WERI-Rb-1 (cell line): ENCODE measurements at regions not wholly inside any gene's neighbourhood (a gene's known extent, or its start where the extent isn't known, plus 50 kb on each side); places are given as distances from the start of the nearest gene placed in this dataset.
"Not testable (repeated sequence)": the region's sequence is repeated elsewhere in the genome, so short reads cannot be mapped to it uniquely, and the experiment has no call there.

Experiments
- DNase-seq: peaks from one replicate; pipeline ENCODE4 v3.0.0-alpha.2; 2020
- H3K27ac ChIP-seq: fragments of 250-450 bp; sonication (Bioruptor Pico); 2 replicates; pipeline ENCODE4 v1.5.1; 2020; ENCODE audit warnings: mild to moderate bottlenecking, moderate library complexity
- H3K27me3 ChIP-seq: fragments of 250-450 bp; sonication (Bioruptor Pico); 2 replicates; pipeline ENCODE4 v1.5.1; 2021; ENCODE audit warnings: mild to moderate bottlenecking, low read depth, moderate library complexity; ENCODE audit not compliant: insufficient read depth, severe bottlenecking
- H3K36me3 ChIP-seq: fragments of 250-450 bp; sonication (Bioruptor Pico); 2 replicates; pipeline ENCODE4 v1.5.1; 2020; ENCODE audit warnings: mild to moderate bottlenecking, moderate library complexity
- H3K4me3 ChIP-seq: 2 replicates; pipeline ENCODE4 v1.5.1; 2011; ENCODE audit warnings: low read depth, mild to moderate bottlenecking, control low read depth, low read length
- H3K9me3 ChIP-seq: fragments of 250-450 bp; sonication (Bioruptor Pico); 2 replicates; pipeline ENCODE4 v1.5.1; 2021; ENCODE audit warnings: mild to moderate bottlenecking, moderate library complexity; ENCODE audit not compliant: severe bottlenecking
- CTCF ChIP-seq: IDR thresholded peaks from 2 replicates; pipeline ENCODE4 v1.5.1; 2011; ENCODE audit warnings: low read depth, mild to moderate bottlenecking, control low read depth, inconsistent platforms, low read length

- no peak for TF ChIP-seq CTCF
- DNase-seq, result no peak
- Histone ChIP-seq H3K27ac (no peak overlapping the region), H3K9me3 (no peaks in the 10 kb centered on the region), H3K36me3 (no peaks in the 10 kb centered on the region), H3K4me3 (no peak overlapping the region), H3K27me3 (no peaks in the 10 kb centered on the region)
Measured at GRCh38 chr7:12002428-12002827, 170.4 kb upstream of the THSD7A start.

GRCh38 chr7:12004581-12004980 is 172.6 kb upstream of the THSD7A start:
- TF ChIP-seq CTCF, result no peak
- no peak for DNase-seq
- no peak overlapping the region for H3K4me3 ChIP-seq
- no peaks in the 10 kb centered on the region for H3K27me3 ChIP-seq
- no peaks in the 10 kb centered on the region for H3K9me3 ChIP-seq
- H3K36me3 ChIP-seq, result no peaks in the 10 kb centered on the region
- H3K27ac ChIP-seq, result no peak overlapping the region

- no peaks in the 10 kb centered on the region for H3K27me3 ChIP-seq
- H3K27ac ChIP-seq, result no peak overlapping the region
- DNase-seq, result no peak
- no peak for TF ChIP-seq CTCF
- no peaks in the 10 kb centered on the region for H3K36me3 ChIP-seq
- H3K4me3 ChIP-seq, result no peak overlapping the region
- H3K9me3 ChIP-seq, result no peaks in the 10 kb centered on the region
Measured at GRCh38 chr7:12007576-12007975, 175.6 kb upstream of the THSD7A start.

GRCh38 chr7:12013983-12014382 is 182.0 kb upstream of the THSD7A start:
- no peak for DNase-seq
- no peaks in the 10 kb centered on the region for H3K27me3 ChIP-seq
- H3K9me3 ChIP-seq, result no peaks in the 10 kb centered on the region
- no peak overlapping the region for H3K4me3 ChIP-seq
- H3K27ac ChIP-seq, result no peak overlapping the region
- H3K36me3 ChIP-seq, result no peaks in the 10 kb centered on the region
- TF ChIP-seq CTCF, result no peak

- no peak for TF ChIP-seq CTCF
- Histone ChIP-seq H3K27me3 (no peaks in the 10 kb centered on the region), H3K36me3 (no peaks in the 10 kb centered on the region), H3K9me3 (no peaks in the 10 kb centered on the region), H3K27ac (no peak overlapping the region), H3K4me3 (no peak overlapping the region)
- no peak for DNase-seq
Measured at GRCh38 chr7:12016439-12016838, 184.4 kb upstream of the THSD7A start.

- Histone ChIP-seq H3K4me3 (no peak overlapping the region), H3K9me3 (no peaks in the 10 kb centered on the region), H3K27ac (no peak overlapping the region), H3K27me3 (no peaks in the 10 kb centered on the region), H3K36me3 (no peaks in the 10 kb centered on the region)
- TF ChIP-seq CTCF, result no peak
- DNase-seq, result no peak
Measured at GRCh38 chr7:12017046-12017445, 185.0 kb upstream of the THSD7A start.

GRCh38 chr7:12022011-12022410 is 189.1 kb upstream of the TMEM106B start:
- H3K36me3 ChIP-seq, H3K27ac ChIP-seq, H3K4me3 ChIP-seq, H3K27me3 ChIP-seq, DNase-seq, H3K9me3 ChIP-seq: not testable (repeated sequence)
